NCI-H69 (cell line): ENCODE measurements at regions not wholly inside any gene's neighbourhood (a gene's known extent, or its start where the extent isn't known, plus 50 kb on each side); places are given as distances from the start of the nearest gene placed in this dataset.
"Not testable (repeated sequence)": the region's sequence is repeated elsewhere in the genome, so short reads cannot be mapped to it uniquely, and the experiment has no call there.

Experiments used
- DNase-seq: peaks from one replicate; lab custom pipeline; 2025; lab: John Stamatoyannopoulos, UW

DNA sequence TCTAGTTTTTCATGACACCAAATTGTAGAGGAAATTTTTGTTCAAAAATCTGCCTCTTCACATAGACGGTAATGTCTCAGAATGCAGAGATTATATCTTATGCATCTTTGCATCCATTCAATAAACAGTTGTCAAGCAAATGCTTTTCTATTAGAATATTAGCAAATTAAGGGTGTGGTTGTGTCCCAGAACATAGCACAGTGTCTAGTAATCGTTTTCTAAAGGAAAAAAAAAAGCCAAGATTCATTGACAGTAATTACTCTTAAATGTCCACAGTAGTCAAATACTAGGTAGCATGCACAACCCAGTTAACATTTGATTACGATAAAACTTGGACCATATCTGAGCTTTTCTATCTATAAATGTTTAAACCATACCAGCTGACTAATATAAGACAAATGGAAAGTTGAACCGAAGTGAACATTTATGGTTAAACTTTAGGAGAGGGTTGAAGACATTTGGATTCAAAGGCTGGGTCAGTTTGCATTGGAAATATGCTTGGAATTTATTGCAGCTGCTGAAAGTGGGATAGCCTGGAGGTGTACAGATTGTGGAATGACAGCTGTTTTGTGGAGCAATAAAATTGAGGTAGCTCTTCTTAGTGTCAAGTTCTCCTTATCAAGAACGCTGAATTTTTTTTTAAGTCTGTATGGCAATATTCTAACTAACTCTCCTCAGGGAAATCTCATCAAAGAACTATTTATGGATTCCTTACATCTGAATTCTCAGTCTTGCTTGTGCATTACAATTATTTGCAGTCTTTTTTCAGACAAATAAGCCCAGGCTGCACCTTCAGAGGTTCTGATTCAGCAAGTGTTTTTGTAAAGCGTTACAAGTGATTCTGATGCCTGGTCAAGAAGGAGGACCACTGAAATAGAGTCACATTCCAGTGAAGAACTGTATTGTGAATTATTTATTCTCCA is 66.7 kb upstream of the ATP2B1 start:
- DNase-seq, result no peak

DNA sequence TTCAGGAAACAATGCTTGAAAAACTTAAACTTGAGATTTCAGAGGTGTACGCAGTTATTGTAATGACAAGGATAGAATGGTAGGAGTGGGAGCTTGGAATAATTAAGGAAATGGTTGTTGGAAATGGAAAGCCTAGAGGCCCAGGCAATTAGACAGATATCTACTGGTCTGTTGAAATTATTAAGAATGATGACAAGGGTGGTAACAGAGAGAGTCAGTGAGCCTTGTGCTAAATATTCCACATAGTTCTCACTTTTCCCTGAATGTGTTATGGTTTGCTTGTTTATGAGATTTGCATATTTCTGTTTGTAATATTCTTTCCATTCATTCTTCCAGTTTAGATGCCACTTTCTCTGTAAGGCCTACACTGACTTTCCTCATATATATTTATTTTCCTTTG is 66.0 kb upstream of the ATP2B1 start:
- DNase-seq, result no peak

DNA sequence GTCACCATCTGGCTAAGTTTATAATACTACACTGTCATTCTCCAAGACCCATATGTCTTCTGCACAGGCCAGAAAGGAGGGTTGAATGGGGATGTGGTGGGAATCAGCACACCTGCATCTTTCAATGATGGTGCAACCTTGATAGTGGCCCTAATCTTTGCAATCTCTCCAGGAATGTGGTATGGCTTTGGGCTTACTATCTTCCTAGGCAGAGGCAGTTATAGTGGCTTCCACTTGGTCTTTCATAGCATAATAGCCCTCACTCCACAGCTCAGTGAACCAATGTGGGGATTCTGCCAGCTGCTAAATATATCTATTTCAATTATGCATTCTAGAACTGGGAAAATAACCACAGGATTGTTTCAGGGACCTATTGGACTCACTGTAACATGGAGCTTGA is 61.8 kb upstream of the ATP2B1 start:
- DNase-seq, result no peak

DNA sequence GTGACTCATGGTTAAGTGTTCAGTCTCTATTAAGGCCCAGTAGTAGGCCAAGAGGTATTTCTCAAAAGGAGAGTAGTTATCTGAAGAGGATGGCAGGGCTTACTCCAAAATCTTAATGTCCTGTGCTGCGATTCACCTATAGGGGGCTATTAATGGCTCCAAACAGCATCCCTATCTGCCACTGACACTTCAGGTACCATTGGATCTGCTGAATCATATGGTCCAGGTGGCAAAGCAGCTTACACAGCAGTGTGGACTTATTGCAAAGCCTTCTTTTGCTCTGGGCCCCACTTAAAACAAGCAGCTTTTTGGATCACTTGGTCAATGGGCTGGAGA is 60.8 kb upstream of the ATP2B1 start:
- DNase-seq, result no peak

DNA sequence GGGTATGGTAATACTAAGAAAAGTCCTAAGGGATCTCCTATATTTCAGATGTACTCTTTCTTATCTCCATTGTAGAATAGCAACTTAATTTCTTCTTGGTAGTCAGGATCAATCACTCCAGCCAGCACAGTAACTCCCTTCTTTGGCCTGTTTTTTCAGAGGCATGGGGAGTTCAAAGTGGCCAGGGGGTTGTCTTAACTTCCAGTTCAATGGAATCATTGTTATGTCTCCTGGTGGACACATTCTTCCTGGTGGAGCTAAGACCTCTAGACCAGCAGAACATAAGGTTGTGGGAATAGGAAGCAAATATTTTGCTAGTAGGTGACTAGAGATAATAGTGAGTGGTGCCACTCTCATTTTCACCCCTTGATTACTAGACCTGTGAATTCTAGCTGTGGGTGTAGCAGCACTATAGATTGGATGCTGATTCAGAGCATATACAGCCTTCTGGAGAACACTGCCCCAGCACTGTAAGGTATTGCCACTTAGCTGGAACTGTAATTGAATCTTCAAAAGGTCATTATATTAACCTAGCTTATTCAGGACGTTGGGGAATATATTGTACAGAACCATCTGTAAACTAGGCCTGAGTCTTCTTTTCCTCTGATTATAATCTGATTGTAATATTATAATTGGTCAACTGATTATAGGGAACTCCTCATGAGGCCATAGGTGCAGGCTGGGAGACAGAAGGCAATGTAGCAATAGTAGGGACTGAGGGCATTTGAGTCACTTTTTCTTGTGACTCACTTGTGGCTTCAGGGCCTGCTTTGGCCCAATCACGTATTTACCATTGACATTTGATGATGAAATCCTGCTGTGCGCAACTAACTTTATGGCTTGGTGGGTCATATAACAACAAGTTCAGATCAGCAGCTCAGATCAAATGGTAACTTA is 60.2 kb upstream of the ATP2B1 start:
- peak; percentile 69 for DNase-seq

DNA sequence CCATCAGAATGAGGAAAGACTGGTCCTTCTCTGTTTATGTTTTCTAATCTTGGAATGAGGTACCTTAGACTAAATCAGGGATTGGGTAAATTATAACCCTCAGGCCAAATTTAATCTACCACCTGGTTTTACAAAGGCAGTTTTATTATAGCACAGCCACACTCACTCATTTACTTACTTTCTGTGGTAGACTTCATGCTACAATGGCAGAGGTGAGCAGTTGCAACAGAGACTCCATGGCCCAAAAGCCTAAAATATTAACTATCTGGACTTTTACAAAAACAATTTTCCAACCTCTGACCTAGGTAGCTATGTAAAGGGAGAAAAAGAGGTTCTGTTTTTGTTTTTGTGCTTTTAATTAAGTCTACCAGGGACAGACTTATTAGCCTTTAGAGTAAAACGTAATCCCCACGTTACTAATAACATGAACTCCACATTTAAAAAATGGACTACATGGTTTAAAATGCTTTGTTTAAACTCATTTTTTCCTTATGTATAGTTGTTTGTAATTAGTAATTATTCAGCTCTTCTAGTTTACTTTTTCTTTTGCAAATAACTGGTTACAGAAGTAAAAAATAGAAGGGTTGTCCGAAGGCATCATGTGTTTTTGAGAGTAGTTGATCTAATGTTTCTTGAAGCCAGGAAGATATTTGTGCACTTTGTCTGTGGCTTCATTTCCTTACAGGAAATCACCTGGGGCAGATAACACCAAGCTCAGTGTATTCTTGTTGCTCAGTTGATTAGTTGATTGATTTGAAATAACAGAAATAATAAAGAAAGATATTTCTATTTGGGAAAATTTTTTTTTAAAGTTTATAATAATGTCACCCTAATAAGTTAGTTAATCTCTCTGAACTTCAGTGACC is 57.6 kb upstream of the ATP2B1 start:
- DNase-seq, result peak; percentile 22

DNA sequence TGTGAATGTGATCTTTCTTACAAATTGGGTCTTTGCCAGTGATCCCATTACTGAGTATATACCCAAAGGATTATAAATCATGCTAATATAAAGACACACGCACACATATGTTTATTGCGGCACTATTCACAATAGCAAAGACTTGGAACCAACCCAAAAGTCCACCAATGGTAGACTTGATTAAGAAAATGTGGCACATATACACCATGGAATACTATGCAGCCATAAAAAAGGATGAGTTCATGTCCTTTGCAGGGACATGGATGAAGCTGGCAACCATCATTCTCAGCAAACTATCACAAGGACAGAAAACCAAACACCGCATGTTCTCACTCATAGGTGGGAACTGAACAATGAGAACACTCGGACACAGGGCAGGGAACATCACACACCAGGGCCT is 55.5 kb upstream of the ATP2B1 start:
- not testable (repeated sequence) for DNase-seq

DNA sequence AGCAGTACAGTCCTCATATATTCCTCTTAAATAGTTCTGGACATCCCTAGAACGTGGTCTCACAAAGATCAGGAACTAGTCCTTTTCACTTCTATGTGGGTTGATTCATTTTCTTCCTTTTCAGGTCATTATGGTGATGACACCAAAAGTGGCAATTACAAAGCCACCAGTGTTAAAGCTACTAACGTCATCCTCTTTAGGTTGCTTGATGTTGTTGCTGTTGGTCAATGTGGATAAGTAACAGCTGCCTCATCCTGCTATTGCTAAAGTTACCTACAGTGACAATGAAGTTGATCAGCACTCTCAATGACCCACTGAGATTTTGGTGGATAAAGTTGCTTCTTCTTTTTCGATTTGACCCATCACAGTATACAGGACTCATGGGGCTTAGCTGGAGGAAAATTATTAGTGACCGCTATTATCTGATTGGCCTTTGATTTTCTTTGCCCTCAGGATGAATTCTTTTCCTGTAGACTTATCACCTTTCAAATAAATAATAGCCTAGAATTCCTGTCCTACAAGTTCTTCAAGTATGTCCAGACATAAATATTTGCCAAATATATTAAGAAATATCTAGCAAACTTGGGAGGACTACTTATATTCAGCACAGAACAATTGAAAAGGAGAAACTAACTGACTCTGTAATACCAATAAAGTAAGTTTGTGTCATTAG is 54.0 kb upstream of the ATP2B1 start:
- DNase-seq, result no peak

DNA sequence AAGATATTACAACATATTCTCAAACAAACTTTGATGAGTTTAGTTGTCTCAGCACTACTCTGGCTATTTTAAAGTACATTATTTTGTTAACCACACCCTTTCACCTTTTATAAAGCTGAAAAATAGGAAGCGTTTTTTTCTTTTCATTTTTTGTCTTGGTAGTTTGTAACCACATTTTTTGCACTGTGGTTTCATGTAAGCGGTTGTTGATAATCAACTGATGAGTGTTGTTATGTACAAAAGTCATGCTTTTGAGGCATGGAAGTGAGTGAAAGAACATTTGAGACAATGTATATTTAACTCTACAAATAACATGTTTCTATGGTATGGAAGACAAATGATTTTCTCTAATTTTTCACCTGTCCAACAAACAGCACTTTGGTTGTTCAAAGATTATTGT is 52.1 kb upstream of the ATP2B1 start:
- no peak for DNase-seq
